Stimulated activated CD4-positive, alpha-beta T cell treated with anti-CD3 and anti-CD28 coated beads, Interleukin-4, amount 100 ng/mL, for 24 hours (primary cell): ENCODE measurements at regions not wholly inside any gene's neighbourhood (a gene's known extent, or its start where the extent isn't known, plus 50 kb on each side); places are given as distances from the start of the nearest gene placed in this dataset.

Experiments
- DNase-seq: peaks from one replicate; pipeline ENCODE4 v3.0.0-alpha.2; 2020

DNA sequence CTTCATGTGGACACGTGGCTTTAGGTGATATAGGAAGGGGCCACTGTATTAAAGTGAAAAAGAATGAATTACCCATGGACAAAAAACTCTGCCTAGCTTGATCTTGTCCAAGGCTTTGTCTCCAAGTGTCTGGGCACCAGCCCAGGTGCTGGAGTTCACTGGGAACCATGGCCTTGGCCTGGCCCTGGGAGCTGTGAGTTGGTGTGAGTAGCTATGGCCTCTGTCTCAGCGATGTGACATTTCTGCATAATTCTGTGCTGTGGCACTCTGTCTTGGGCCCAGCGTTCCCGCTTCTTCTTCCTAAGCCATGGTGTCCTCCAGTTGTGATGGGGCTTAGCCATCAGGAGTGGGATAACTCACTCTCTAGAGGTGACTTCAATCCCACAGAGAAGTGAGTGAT, 119.0 kb upstream of the PPP2R2D start:
- DNase-seq: no peak

DNA sequence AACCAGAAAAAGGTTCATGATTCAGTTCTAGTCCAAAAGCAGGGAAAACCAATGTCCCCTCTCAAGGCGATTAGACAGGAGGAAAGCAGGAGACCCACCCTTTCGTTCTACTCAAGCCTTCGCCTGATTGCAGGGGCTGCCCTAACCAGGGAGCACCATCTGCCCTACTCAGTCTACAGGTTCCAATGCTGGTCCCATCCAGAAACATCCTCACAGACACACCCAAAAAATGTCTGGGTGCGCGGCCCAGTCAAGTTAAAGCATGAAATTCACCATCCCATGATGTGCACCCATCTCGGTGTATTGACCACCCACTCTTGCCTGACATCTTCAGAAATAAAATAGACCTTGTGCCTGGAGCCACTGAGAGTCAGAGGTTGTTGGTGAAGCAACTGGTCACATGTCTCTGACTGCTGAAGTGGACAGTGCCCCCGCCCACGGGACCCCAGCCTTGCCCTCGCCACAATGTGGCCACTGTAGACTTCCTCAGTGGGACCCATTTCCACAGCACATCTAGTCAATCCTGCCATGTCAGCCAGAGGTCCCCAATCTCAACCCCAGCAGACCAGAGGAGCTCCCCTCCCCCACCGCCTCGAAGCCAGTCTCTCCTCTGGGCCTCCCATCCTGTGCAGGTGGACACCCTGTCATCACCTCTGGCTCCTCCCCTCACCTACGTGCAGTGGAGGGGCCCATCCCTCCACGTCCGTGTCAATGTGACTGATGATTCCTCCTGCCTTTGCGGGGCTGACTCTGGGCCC, 116.3 kb upstream of the PPP2R2D start:
- DNase-seq: no peak

DNA sequence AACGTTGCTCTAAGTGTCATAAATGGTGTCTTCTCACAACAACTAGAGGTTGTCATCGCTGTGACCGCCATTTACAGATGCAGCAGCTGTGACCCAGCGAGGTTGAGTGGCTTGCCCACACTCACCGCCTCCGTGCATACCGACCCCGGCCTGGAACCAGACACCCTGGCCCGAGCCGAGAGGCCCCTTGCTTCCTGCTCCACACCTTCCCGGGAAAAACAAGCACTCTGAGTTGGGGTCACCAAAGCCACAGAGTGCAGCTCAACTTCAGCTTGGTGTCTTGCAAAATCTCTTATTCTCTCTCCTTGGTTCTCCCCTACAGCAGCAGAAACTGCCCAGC, 115.7 kb upstream of the PPP2R2D start:
- no peak for DNase-seq

DNA sequence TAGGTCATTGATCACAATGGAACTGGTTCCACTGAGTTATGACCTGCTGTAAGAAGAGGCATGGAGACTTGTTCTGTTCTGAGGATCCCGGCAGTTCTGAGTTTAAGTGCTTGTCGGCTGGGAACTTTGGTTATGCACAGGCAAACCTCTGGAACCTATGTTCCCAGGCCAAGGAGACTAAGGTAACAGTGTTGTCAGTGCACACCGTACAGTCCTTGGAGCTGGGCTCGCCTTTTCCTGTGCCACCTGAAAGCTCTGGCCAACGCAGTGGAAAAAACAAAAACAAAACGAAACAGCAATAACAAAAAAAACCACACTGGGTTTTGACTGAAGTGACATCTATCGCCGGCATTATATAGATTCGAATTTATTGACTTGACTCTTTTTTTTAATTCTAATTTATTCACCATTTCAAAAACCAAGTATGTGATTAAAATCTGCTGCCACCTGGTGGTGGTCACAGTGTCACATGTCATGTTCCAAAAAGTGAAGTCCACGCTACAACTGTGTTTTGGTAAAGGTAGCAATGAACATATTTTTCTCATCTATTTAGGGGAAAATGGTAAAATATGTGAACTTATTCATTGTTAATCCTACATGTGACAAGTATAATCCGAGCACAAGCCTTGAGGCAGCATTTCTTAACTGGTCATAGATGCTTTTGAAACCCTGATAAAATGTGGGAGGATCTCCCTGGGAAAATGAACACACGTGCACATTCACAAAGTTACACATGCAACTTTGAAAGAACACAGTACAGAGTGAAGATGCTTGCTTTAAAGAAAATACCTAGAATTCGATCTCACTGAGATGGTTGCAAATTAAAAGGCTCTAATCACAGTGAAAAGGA, 113.8 kb upstream of the PPP2R2D start:
- peak; percentile 29 for DNase-seq

DNA sequence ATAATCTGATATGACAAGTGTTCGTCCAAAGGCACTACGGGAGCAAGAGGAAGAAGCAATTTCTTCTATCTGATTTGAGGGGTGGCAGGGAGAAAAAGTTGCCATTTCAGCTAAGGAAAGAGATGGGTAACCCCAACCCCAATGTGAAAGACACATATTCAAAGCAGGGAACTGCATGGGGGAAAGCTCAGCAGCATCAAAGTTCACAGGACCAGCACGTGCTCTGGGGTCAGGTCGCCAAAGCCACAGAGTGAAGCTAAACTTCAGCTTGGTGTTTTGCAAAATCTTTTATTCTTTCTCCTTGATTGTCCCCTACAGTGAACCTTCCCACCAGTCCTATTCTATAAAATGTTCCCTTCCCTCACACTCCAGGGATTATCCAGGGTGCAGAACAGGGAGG, 112.8 kb upstream of the PPP2R2D start:
- no peak for DNase-seq

DNA sequence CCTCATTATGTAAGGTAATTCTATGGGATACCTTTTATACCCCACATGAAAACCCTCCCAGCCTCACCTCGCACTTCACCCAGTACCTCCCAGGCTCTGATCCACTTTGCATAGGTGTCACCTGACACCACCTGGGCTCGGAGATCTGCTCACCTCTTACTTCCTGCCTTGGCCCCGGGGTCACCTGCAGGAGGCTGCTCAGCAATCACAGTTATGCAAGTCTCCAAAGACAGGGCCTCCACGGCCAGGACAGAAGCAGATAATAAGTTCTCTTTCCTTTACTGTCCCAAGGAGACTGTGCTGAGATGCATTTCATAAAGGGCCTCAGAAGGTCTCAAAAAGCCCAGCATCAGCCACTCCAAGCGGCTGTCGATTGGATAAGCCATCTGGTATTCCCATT, 112.4 kb upstream of the PPP2R2D start:
- no peak for DNase-seq

DNA sequence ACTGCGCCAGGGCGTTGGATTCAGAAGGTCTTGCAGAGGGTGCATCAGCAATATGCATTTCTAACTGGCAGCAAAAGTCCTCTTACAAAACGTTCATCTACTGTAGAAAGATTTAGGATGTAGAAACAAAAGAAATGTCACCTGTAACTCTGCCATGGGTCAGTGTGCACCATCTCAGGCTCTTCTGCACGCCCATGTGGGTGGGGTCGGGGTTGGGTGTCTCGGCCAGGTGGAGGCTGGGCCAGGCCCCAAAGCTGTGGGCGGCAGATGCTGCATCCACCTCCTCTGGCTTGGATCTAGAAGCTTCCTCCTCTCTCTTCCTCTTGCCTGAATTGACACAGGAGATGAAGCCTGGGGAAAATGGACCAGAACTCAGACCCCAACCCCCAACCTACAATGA, 111.3 kb upstream of the PPP2R2D start:
- no peak for DNase-seq

DNA sequence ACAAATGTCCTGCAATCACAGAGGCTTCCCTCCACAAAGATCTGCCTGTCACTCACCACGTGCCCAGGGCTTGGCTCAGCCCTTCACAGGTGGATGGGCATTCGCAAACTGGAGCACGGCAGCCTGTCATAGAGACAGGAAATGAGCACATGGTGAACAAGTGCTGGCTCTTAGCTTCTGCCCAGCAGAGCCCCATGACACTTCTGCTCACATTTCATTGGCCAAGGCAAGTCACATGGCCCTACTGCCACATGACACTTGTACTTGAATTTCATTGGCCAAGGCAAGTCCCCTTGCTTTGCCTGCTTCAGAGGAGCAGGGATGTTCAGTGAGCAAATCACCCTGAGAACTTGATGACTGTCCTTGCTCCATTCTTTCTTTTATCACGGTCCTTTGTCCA, 110.8 kb upstream of the PPP2R2D start:
- DNase-seq: peak; percentile 20

DNA sequence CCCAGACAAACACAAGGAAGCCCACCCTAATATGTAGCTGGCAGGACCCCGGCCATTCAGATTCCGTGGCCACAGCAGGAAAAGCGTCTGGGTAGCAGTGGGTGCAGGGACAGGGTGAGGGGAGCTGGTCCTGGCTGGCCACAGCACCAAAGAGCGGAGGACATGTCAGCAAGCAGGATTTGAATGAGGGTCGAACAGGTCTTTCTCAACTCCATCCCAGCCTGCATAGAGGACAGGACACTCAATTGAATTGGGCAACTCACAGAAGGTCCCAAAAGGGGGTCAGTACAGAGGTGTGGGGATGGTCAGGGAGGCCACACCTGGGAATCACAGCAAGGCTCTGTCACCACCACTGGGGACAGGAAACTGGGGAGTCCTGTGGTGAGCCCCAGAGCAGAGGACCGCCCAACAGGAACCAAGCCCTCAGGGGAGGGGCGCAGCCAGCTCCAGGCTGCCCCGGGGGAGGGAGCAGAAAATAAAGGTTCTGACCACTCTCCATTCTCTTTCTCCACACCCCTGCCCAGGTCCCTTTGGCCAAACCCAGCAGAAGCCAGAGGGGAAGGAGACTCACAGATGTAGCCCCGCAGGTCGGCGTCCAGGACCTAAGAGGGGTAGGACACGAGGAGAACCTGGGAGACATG, 108.7 kb upstream of the PPP2R2D start:
- DNase-seq: no peak

DNA sequence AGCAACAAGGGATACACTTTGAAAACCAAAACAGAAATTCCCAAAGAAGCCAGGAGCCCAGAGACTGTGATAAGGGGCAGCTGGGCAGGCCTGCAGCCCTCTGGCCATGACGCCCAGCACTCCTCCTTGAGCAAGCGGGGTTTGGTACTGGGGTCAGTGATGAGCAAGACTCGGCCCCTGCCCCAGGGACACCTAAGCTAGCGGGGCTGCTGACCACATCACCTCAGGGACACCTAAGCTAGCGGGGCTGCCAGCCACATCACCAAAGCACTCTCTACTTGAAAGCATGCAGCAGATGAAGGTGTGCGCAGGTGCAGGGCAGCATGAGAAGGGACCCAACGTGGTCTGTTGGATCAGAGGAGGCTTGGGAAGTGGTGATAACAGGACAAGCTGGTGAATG, 108.0 kb upstream of the PPP2R2D start:
- no peak for DNase-seq

DNA sequence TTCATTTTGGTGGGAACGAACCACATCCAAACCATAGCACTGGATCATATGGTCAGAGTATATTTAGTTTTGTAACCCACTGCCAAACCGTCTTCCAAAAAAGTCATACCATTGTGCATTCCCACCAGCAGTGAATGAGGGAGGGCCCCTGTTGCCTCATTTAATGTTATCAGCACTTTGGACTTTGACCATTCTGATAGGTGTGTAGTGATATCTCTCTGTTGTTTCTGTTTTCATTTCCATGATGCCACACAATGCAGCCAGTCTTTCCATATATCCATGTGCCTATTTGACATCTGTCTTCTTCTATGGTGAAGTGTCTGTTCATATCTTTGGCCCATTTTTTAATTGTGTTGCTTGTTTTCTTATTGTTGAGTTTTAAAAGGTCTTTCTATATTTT, 105.0 kb upstream of the PPP2R2D start:
- DNase-seq: no peak

DNA sequence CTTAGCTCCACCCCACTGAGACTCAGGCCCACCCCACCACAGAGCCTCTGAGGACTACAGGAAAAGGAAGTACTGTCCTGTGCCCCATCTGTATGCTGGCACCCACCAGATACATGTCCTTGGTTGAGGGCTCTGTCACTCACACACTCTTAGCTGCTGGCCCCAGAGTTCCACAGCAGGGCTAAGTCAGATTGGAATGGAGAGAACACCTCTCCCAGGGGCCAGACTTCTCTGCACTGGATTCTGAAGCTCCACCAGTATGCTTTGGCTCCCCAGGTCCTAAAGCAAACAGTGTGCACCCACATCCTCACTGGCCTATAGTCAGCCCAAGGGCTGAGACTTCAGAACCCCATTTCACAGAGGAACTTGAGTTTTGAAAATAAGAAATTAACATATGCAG, 103.2 kb upstream of the PPP2R2D start:
- DNase-seq: no peak

DNA sequence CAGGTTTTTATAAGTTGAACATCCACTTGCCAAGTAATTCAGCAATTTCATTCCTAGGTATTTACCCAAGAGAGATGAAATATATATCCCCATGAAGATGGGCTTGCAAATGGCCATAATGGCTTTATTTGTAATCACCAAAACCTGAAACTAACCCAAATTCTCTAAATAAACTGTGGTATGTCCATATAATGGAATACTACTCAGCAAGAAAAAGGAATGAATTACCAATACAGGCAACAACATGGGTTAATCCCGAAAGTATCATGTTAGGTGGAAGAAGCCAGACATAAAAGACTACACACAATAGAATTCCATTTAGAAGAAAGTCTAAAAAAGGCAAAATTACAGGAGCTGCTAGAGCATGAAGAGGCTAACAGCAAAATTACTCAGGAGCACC, 101.4 kb upstream of the PPP2R2D start:
- DNase-seq: no peak

DNA sequence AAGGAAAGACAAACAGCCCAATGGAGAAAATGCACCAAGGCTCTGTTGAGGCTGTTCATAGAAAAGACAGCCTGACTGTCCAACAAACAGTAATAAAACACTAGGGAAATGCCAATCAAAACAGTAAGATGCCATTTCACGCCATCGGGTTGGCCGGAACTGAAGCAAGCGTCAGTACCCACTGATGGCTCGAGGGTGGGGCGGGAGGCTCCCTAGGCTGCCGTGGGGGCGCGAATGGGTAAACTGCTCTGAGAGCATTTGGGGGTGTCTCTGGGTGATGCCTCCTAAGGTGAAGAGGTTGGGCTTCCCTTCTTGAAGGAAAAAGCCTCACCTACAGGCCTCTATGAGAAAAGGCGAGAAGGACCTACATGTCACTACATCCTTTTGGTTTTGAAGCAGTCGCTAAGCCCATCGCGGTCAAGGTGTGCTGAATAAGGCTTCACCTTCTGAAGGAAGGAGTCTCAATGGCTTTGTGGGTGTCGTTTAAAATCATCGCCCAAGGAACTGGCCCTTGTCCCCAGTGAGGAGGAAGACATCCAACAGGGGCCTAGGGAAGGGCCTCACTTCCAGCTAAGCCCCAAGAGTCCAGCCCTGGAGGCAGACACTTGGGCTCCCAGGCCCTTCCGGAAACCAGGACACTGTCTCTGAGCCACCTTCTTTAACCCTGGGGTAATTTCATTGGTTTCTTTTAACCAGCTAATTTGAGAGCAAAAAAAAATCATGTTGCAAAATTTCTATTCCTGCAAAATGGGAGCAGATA, 98.5 kb upstream of the PPP2R2D start:
- DNase-seq: no peak

DNA sequence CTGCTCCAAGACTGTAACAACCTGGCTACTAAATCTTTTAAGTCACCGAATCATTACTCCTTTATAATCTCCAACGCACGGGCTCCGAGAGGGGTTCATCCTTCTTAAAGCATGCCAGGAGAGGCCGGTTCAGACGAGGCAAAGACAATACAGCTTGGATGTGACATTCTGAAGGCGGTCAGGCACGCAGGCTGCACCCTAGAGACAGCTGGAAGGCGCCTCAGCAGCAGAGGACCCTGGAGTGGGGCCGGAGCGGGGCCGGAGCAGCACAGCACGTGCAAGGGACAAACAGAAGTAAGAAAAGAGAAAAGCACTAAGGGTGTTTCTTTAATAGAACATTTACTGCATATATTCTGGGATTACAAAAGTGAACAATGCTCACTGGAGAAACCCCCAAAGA, 97.8 kb upstream of the PPP2R2D start:
- no peak for DNase-seq

DNA sequence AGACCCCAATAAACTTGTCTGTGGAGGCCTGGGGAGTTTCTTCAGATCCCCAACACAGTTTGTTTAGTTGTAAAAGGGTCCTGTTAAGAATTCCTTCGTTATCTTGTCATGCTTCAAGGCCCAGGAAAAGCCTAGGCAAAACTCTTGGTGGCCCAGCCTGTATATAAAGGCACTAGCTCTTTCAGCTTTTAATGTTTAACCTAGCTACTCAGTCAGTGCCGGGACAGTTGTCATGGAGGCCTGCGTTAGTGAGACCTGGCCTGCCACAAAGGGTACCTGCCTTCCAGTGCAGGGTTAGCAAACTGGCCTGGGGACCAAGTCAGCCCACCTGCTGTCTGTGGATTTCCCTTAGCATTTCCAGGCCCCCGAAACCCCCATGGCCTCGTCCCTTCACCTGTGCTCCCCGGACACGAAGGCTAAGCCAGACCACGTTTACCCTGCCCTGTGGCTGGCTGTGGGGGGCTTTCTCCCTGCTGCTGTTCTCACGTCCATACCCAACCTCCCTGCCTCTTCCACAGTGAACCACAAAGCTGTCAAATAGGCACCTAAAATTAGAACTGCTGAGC, 96.9 kb upstream of the PPP2R2D start:
- DNase-seq: no peak

DNA sequence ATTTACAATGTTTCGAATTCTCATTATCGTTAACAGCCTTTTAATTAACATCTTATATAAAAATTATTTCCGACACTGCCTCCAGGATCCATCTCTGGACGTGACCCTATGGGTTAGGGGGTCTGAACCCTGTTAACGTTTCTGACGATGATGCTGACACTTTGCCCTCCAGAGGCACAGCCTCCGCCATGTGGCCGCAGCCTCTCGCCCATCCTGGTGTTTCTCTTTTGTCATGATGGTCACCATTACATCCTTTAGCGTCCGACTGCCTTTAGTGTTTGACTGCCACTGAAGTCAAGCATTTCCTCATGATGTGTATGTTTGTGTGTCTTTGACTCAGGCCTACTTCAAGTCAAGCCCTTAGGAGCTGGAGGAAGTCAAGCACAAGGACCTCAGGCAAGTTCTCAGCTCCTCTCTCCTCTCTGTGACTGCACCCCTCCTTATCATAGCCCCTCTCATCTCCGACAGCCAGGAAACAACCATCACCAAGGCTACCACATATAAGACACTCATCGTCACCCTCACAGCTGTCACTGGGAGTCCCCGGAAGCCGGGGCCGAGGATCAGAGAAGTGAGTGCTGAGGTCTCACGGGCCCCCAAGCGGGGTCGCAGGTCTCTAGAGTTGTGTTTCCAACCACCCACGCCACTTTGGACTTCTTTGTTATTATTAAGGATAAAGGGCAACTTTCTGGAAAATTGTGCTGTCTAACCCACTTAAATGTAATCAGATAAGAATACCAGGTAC, 96.1 kb upstream of the PPP2R2D start:
- DNase-seq: no peak

DNA sequence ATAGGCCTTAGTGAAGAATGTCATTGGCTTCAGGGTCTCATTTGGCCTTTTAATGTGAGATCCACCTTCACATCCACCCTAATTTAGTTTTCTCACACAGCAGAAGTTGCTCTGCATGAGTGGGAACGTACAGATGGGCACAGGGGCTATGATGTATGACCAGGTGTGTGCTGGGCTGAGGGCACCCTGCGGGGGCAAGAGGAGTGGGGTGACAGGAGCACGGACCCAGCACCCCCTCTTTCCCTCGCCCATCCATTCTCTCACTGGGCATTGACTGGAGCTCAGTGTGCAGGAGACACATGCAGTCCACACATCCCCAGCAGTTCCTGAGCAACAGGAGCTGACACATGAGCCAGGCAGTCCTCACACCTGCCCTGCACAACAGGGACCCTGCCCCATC, 95.1 kb upstream of the PPP2R2D start:
- no peak for DNase-seq

DNA sequence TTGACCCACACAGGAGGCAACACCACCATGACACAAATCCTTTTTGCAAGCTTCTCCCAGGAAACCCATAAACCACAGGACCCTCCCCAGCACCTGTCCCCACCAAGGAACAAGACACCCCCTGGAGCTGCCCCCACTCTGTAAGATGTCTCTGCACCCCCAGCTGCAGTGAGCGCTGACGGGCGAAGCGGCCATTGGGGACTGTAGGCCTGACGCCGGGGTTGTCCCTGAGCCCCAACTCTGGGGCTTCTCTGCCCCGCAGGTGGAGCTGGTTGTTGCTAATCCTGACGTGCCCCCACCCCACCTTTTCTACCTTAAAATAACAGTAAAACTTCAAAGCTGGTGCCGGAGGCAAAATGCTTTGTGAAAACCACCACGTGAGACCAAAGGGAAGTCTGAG, 94.7 kb upstream of the PPP2R2D start:
- DNase-seq: no peak

DNA sequence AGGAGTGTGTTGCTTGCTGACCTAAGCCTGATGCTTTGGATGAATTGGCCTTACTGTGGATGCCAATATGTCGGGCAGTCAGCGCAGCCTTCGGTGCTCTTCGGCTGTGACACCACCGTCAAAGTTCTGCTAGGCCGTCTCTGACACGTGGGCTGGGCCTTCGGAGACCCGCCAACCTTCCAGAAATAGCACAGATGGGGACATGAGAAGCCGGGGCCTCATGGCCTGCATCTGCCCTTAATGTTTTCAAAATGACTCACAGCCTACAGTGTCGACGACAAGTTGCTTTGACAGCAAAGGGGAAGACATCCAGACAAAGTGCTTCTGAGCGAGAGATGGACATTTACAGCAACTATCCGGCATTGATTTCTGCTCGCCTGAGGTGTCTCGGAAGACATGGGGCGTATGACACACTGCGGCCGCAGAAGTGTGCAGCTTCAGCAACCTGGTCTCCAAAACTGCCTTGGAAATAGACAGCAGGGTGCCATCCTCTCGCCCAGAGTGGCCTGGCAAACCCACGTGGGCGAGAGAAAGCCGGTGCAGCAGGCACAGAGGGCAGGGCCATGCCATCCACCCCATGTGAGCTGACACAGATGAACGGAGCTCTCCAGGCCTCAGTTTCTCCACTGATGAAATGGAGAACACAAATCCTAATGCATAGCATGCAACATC, 94.0 kb upstream of the PPP2R2D start:
- DNase-seq: no peak

DNA sequence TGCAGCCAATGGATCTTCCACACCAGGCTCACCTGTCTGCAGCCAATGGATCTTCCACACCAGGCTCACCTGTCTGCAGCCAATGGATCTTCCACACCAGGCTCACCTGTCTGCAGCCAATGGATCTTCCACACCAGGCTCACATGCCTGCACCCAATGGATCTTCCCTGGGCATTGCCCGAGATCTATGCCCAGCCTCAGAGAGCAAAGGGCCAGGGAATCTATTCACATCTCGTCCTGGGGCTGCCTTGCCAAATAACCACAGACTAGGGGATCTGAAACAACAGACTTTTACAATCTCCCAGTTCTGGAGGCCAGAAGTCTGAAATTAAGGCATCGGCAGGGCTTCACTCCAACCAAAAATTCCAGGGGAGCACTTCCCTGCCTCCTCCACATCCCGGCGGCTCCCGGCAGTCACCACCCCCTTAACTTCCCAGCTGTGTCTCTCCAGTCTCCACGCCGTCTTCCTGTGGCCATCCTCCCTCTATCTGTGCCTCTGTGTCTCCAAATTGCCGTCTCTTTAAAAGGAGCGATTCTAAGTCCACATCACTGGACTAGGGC, 92.4 kb upstream of the PPP2R2D start:
- no peak for DNase-seq
